ENCODE measurements at regions not wholly inside any gene's neighbourhood (a gene's known extent, or its start where the extent isn't known, plus 50 kb on each side); places are given as distances from the start of the nearest gene placed in this dataset.

DNA sequence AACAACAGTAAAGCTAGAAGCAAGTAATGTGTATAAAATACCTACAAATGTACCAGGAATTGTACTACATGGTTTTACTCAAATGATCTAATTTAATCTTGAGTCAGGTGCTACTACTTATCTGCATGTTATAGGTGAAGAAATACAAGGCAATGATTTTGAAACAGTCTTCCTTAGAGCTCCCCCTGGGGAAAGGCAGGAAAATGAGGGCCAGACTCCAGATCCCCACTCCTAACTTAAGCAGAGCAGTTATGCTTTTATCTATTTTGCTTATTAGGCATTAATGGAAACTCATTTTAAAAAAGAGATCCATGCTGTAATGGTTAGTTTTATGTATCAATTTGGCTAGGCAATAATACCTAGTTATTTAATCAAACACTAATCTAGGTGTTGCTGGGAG, 109.3 kb upstream of the CPSF6 start:
- POLR2A ChIA-PET = no interaction called here
- in situ Hi-C loops (cut with HindIII; ENCODE audit: low pct_unique_long_range_greater_than_20kb, low sequenced_read_pairs) = no loop called here
- no peak for TF ChIP-seq TCF7L2 (IDR thresholded peaks at IDR 0.05; ENCODE audit: low read depth, low read length)
- no peak for TF ChIP-seq SIN3A (IDR thresholded peaks at IDR 0.05; ENCODE audit: borderline replicate concordance, insufficient read depth, low read depth, low read length)
- TF ChIP-seq, protein P1, sequence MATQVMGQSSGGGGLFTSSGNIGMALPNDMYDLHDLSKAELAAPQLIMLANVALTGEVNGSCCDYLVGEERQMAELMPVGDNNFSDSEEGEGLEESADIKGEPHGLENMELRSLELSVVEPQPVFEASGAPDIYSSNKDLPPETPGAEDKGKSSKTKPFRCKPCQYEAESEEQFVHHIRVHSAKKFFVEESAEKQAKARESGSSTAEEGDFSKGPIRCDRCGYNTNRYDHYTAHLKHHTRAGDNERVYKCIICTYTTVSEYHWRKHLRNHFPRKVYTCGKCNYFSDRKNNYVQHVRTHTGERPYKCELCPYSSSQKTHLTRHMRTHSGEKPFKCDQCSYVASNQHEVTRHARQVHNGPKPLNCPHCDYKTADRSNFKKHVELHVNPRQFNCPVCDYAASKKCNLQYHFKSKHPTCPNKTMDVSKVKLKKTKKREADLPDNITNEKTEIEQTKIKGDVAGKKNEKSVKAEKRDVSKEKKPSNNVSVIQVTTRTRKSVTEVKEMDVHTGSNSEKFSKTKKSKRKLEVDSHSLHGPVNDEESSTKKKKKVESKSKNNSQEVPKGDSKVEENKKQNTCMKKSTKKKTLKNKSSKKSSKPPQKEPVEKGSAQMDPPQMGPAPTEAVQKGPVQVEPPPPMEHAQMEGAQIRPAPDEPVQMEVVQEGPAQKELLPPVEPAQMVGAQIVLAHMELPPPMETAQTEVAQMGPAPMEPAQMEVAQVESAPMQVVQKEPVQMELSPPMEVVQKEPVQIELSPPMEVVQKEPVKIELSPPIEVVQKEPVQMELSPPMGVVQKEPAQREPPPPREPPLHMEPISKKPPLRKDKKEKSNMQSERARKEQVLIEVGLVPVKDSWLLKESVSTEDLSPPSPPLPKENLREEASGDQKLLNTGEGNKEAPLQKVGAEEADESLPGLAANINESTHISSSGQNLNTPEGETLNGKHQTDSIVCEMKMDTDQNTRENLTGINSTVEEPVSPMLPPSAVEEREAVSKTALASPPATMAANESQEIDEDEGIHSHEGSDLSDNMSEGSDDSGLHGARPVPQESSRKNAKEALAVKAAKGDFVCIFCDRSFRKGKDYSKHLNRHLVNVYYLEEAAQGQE (IDR thresholded peaks at IDR 0.05; ENCODE audit: insufficient read depth in 1 of 2, low read depth in 2 of 2, low read length in 1 of 2) = no peak
- TF ChIP-seq, protein P2, sequence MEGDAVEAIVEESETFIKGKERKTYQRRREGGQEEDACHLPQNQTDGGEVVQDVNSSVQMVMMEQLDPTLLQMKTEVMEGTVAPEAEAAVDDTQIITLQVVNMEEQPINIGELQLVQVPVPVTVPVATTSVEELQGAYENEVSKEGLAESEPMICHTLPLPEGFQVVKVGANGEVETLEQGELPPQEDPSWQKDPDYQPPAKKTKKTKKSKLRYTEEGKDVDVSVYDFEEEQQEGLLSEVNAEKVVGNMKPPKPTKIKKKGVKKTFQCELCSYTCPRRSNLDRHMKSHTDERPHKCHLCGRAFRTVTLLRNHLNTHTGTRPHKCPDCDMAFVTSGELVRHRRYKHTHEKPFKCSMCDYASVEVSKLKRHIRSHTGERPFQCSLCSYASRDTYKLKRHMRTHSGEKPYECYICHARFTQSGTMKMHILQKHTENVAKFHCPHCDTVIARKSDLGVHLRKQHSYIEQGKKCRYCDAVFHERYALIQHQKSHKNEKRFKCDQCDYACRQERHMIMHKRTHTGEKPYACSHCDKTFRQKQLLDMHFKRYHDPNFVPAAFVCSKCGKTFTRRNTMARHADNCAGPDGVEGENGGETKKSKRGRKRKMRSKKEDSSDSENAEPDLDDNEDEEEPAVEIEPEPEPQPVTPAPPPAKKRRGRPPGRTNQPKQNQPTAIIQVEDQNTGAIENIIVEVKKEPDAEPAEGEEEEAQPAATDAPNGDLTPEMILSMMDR (IDR thresholded peaks at IDR 0.05) = peak; percentile 21; the same call in 1 of the 2 replicates
- no peak for TF ChIP-seq POLR2AphosphoS5 (IDR thresholded peaks at IDR 0.05; ENCODE audit: low read depth, low read length)
- no peaks in the 10 kb centered on the region for H3K9me3 ChIP-seq (ENCODE audit: control insufficient read depth, insufficient read depth, low read depth, low read length)
- no peak overlapping the region for H3K4me3 ChIP-seq (ENCODE audit: low read depth in 2 of 2, low read length in 2 of 2)
- H3K27ac ChIP-seq (ENCODE audit: low read length) = no peak overlapping the region
- BruUV-seq (replicated peaks) = no TSS peak
- intact Hi-C loops (cut with micrococcal nuclease; ENCODE audit: unreplicated experiment) = no loop called here
- no peak for ATAC-seq
- H3K27me3 ChIP-seq (ENCODE audit: control insufficient read depth, insufficient read depth, low read length) = no peaks in the 10 kb centered on the region
- CTCF ChIA-PET = interaction anchor here (0.6 kb wide), 1 partner anchor 748 kb away, joined by 7 read pairs; no protein-coding TSS in a partner anchor
- H3K36me3 ChIP-seq (ENCODE audit: control insufficient read depth, insufficient read depth, low read length) = no peaks in the 10 kb centered on the region
- H3K4me1 ChIP-seq (ENCODE audit: control insufficient read depth, insufficient read depth, low read length) = no peaks in the 10 kb centered on the region
- DNase-seq (ENCODE audit: low read depth, low spot score) = no peak

DNA sequence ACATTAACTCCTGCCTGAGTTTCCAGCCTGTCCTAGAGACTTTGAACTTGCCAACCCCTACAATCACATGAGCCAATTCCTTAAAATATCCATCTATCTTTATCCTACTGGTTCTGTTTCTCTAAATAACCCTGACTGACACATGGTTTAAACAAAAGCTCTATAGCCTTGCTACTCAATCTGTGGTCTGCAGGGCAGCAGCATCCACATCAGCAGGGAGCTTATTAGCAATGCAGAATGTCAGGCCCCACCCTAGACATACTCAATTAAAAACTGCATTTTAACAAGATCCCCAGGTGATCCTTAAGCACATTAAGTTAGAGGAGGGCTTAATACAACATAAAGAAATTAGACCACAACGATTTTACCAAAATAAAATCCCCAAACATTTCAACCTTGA, 108.3 kb upstream of the CPSF6 start:
- Histone ChIP-seq H3K4me3 (ENCODE audit: low read depth in 2 of 2, low read length in 2 of 2) (no peak overlapping the region), H3K36me3 (ENCODE audit: control insufficient read depth, insufficient read depth, low read length) (no peaks in the 10 kb centered on the region), H3K27ac (ENCODE audit: low read length) (no peak overlapping the region), H3K27me3 (ENCODE audit: control insufficient read depth, insufficient read depth, low read length) (no peaks in the 10 kb centered on the region), H3K4me1 (ENCODE audit: control insufficient read depth, insufficient read depth, low read length) (no peaks in the 10 kb centered on the region), H3K9me3 (ENCODE audit: control insufficient read depth, insufficient read depth, low read depth, low read length) (no peaks in the 10 kb centered on the region)
- BruUV-seq (replicated peaks) = no TSS peak
- intact Hi-C loops (cut with micrococcal nuclease; ENCODE audit: unreplicated experiment) (no loop called here), in situ Hi-C loops (cut with HindIII; ENCODE audit: low pct_unique_long_range_greater_than_20kb, low sequenced_read_pairs) (no loop called here)
- no peak for ATAC-seq
- POLR2A ChIA-PET = interaction anchor here (0.7 kb wide), 1 partner anchor 1854 kb away, joined by 5 read pairs; no protein-coding TSS in a partner anchor
- CTCF ChIA-PET = interaction anchor here (0.7 kb wide), 1 partner anchor 10 kb away, joined by 5 read pairs; no protein-coding TSS in a partner anchor
- no peak for TF ChIP-seq TCF7L2 (IDR thresholded peaks at IDR 0.05; ENCODE audit: low read depth, low read length)
- TF ChIP-seq, protein P1 (IDR thresholded peaks at IDR 0.05; ENCODE audit: insufficient read depth in 1 of 2, low read depth in 2 of 2, low read length in 1 of 2) = no peak
- TF ChIP-seq POLR2AphosphoS5 (IDR thresholded peaks at IDR 0.05; ENCODE audit: low read depth, low read length) = no peak
- no peak for DNase-seq (ENCODE audit: low read depth, low spot score)

All from Panc1 (cell line).